ENCODE measurements at regions not wholly inside any gene's neighbourhood (a gene's known extent, or its start where the extent isn't known, plus 50 kb on each side); places are given as distances from the start of the nearest gene placed in this dataset.
"Not testable (repeated sequence)": the region's sequence is repeated elsewhere in the genome, so short reads cannot be mapped to it uniquely, and the experiment has no call there.

GRCh38 chr15:29648415-29648814 is 173.9 kb downstream of the TJP1 start:
- DNase-seq (ENCODE audit: low read depth in 6 of 9, low spot score in 9 of 9) = not testable (repeated sequence)

GRCh38 chr15:29645841-29646240 is 176.4 kb downstream of the TJP1 start:
- no peak overlapping the region for H3K27ac ChIP-seq (ENCODE audit: low read depth in 1 of 2, low read length in 1 of 2)
- 96% methylated on average over 3 of the region's 3 CpGs for WGBS

More at GRCh38 chr15:29648415-29648814, 173.9 kb downstream of the TJP1 start:
- H3K4me3 ChIP-seq (ENCODE audit: low read length in 2 of 2); H3K36me3 ChIP-seq (ENCODE audit: control insufficient read depth in 2 of 2, insufficient read depth in 2 of 2, low read length in 1 of 2); H3K27me3 ChIP-seq (ENCODE audit: control insufficient read depth in 2 of 2, insufficient read depth in 1 of 2, low read length in 1 of 2); H3K4me1 ChIP-seq (ENCODE audit: control insufficient read depth in 2 of 2, insufficient read depth in 2 of 2, low read length in 2 of 2); H3K27ac ChIP-seq (ENCODE audit: low read depth in 1 of 2, low read length in 1 of 2): not testable (repeated sequence)
- peaks cover 2 to 13% of the 10 kb centered on the region in 2 donors for H3K9me3 ChIP-seq (ENCODE audit: control insufficient read depth in 2 of 2, insufficient read depth in 1 of 2, low read length in 1 of 2)
- WGBS = 94% methylated on average over 5 of the region's 5 CpGs

GRCh38 chr15:29644361-29644760 is 177.9 kb downstream of the TJP1 start:
- not testable (repeated sequence) for H3K9me3 ChIP-seq (ENCODE audit: control insufficient read depth in 2 of 2, insufficient read depth in 1 of 2, low read length in 1 of 2); H3K4me3 ChIP-seq (ENCODE audit: low read length in 2 of 2); H3K36me3 ChIP-seq (ENCODE audit: control insufficient read depth in 2 of 2, insufficient read depth in 2 of 2, low read length in 1 of 2); H3K27me3 ChIP-seq (ENCODE audit: control insufficient read depth in 2 of 2, insufficient read depth in 1 of 2, low read length in 1 of 2); H3K4me1 ChIP-seq (ENCODE audit: control insufficient read depth in 2 of 2, insufficient read depth in 2 of 2, low read length in 2 of 2); H3K27ac ChIP-seq (ENCODE audit: low read depth in 1 of 2, low read length in 1 of 2); DNase-seq (ENCODE audit: low read depth in 6 of 9, low spot score in 9 of 9)
- 90% methylated on average over 12 of the region's 12 CpGs for WGBS

More at GRCh38 chr15:29645841-29646240, 176.4 kb downstream of the TJP1 start:
- H3K4me1 ChIP-seq (ENCODE audit: control insufficient read depth in 2 of 2, insufficient read depth in 2 of 2, low read length in 2 of 2) = no peaks in the 10 kb centered on the region
- H3K9me3 ChIP-seq (ENCODE audit: control insufficient read depth in 2 of 2, insufficient read depth in 1 of 2, low read length in 1 of 2) = no peaks in the 10 kb centered on the region
- H3K4me3 ChIP-seq (ENCODE audit: low read length in 2 of 2) = no peak overlapping the region
- no peaks in the 10 kb centered on the region for H3K27me3 ChIP-seq (ENCODE audit: control insufficient read depth in 2 of 2, insufficient read depth in 1 of 2, low read length in 1 of 2)
- DNase-seq (ENCODE audit: low read depth in 6 of 9, low spot score in 9 of 9) = no peak
- H3K36me3 ChIP-seq (ENCODE audit: control insufficient read depth in 2 of 2, insufficient read depth in 2 of 2, low read length in 1 of 2) = no peaks in the 10 kb centered on the region

- Histone ChIP-seq H3K27me3 (ENCODE audit: control insufficient read depth in 2 of 2, insufficient read depth in 1 of 2, low read length in 1 of 2) (no peaks in the 10 kb centered on the region), H3K4me3 (ENCODE audit: low read length in 2 of 2) (no peak overlapping the region), H3K4me1 (ENCODE audit: control insufficient read depth in 2 of 2, insufficient read depth in 2 of 2, low read length in 2 of 2) (no peaks in the 10 kb centered on the region), H3K36me3 (ENCODE audit: control insufficient read depth in 2 of 2, insufficient read depth in 2 of 2, low read length in 1 of 2) (no peaks in the 10 kb centered on the region), H3K27ac (ENCODE audit: low read depth in 1 of 2, low read length in 1 of 2) (no peak overlapping the region), H3K9me3 (ENCODE audit: control insufficient read depth in 2 of 2, insufficient read depth in 1 of 2, low read length in 1 of 2) (no peaks in the 10 kb centered on the region)
- 89% methylated on average over 4 of the region's 4 CpGs for WGBS
- no peak for DNase-seq (ENCODE audit: low read depth in 6 of 9, low spot score in 9 of 9)
Measured at GRCh38 chr15:29638781-29639180, 183.5 kb downstream of the TJP1 start.

GRCh38 chr15:29638011-29638410 is 184.3 kb downstream of the TJP1 start:
- Histone ChIP-seq H3K27ac (ENCODE audit: low read depth in 1 of 2, low read length in 1 of 2) (no peak overlapping the region), H3K36me3 (ENCODE audit: control insufficient read depth in 2 of 2, insufficient read depth in 2 of 2, low read length in 1 of 2) (no peaks in the 10 kb centered on the region), H3K4me3 (ENCODE audit: low read length in 2 of 2) (no peak overlapping the region), H3K27me3 (ENCODE audit: control insufficient read depth in 2 of 2, insufficient read depth in 1 of 2, low read length in 1 of 2) (no peaks in the 10 kb centered on the region), H3K4me1 (ENCODE audit: control insufficient read depth in 2 of 2, insufficient read depth in 2 of 2, low read length in 2 of 2) (no peaks in the 10 kb centered on the region), H3K9me3 (ENCODE audit: control insufficient read depth in 2 of 2, insufficient read depth in 1 of 2, low read length in 1 of 2) (no peaks in the 10 kb centered on the region)
- whole genome bisulfite sequencing = 84% methylated on average over 3 of the region's 3 CpGs
- DNase-seq (ENCODE audit: low read depth in 6 of 9, low spot score in 9 of 9) = no peak

GRCh38 chr15:29637555-29637954 is 184.7 kb downstream of the TJP1 start:
- WGBS = 59% methylated on average over 7 of the region's 7 CpGs
- H3K36me3 ChIP-seq (ENCODE audit: control insufficient read depth in 2 of 2, insufficient read depth in 2 of 2, low read length in 1 of 2) = no peaks in the 10 kb centered on the region
- no peak overlapping the region for H3K27ac ChIP-seq (ENCODE audit: low read depth in 1 of 2, low read length in 1 of 2)
- DNase-seq (ENCODE audit: low read depth in 6 of 9, low spot score in 9 of 9) = no peak
- no peaks in the 10 kb centered on the region for H3K9me3 ChIP-seq (ENCODE audit: control insufficient read depth in 2 of 2, insufficient read depth in 1 of 2, low read length in 1 of 2)
- no peaks in the 10 kb centered on the region for H3K4me1 ChIP-seq (ENCODE audit: control insufficient read depth in 2 of 2, insufficient read depth in 2 of 2, low read length in 2 of 2)
- no peaks in the 10 kb centered on the region for H3K27me3 ChIP-seq (ENCODE audit: control insufficient read depth in 2 of 2, insufficient read depth in 1 of 2, low read length in 1 of 2)
- no peak overlapping the region for H3K4me3 ChIP-seq (ENCODE audit: low read length in 2 of 2)

GRCh38 chr15:29636921-29637320 is 185.3 kb downstream of the TJP1 start:
- Histone ChIP-seq H3K27me3 (ENCODE audit: control insufficient read depth in 2 of 2, insufficient read depth in 1 of 2, low read length in 1 of 2) (no peaks in the 10 kb centered on the region), H3K27ac (ENCODE audit: low read depth in 1 of 2, low read length in 1 of 2) (no peak overlapping the region), H3K4me1 (ENCODE audit: control insufficient read depth in 2 of 2, insufficient read depth in 2 of 2, low read length in 2 of 2) (no peaks in the 10 kb centered on the region), H3K4me3 (ENCODE audit: low read length in 2 of 2) (no peak overlapping the region), H3K36me3 (ENCODE audit: control insufficient read depth in 2 of 2, insufficient read depth in 2 of 2, low read length in 1 of 2) (no peaks in the 10 kb centered on the region), H3K9me3 (ENCODE audit: control insufficient read depth in 2 of 2, insufficient read depth in 1 of 2, low read length in 1 of 2) (no peaks in the 10 kb centered on the region)
- DNase-seq (ENCODE audit: low read depth in 6 of 9, low spot score in 9 of 9) = no peak

GRCh38 chr15:29636140-29636539 is 186.1 kb downstream of the TJP1 start:
- DNase-seq (ENCODE audit: low read depth in 6 of 9, low spot score in 9 of 9) = no peak
- Histone ChIP-seq H3K36me3 (ENCODE audit: control insufficient read depth in 2 of 2, insufficient read depth in 2 of 2, low read length in 1 of 2) (no peaks in the 10 kb centered on the region), H3K9me3 (ENCODE audit: control insufficient read depth in 2 of 2, insufficient read depth in 1 of 2, low read length in 1 of 2) (no peaks in the 10 kb centered on the region), H3K27ac (ENCODE audit: low read depth in 1 of 2, low read length in 1 of 2) (no peak overlapping the region), H3K27me3 (ENCODE audit: control insufficient read depth in 2 of 2, insufficient read depth in 1 of 2, low read length in 1 of 2) (no peaks in the 10 kb centered on the region), H3K4me1 (ENCODE audit: control insufficient read depth in 2 of 2, insufficient read depth in 2 of 2, low read length in 2 of 2) (no peaks in the 10 kb centered on the region), H3K4me3 (ENCODE audit: low read length in 2 of 2) (no peak overlapping the region)
- WGBS = 92% methylated on average over 13 of the region's 13 CpGs

GRCh38 chr15:29635513-29636098 is 186.7 kb downstream of the TJP1 start:
- H3K4me3 ChIP-seq (ENCODE audit: low read length in 2 of 2) = no peak overlapping the region
- 89% methylated on average over 9 of the region's 9 CpGs for WGBS
- H3K27ac ChIP-seq (ENCODE audit: low read depth in 1 of 2, low read length in 1 of 2) = no peak overlapping the region
- H3K4me1 ChIP-seq (ENCODE audit: control insufficient read depth in 2 of 2, insufficient read depth in 2 of 2, low read length in 2 of 2) = no peaks in the 10 kb centered on the region
- no peaks in the 10 kb centered on the region for H3K27me3 ChIP-seq (ENCODE audit: control insufficient read depth in 2 of 2, insufficient read depth in 1 of 2, low read length in 1 of 2)
- H3K9me3 ChIP-seq (ENCODE audit: control insufficient read depth in 2 of 2, insufficient read depth in 1 of 2, low read length in 1 of 2) = no peaks in the 10 kb centered on the region
- DNase-seq (ENCODE audit: low read depth in 6 of 9, low spot score in 9 of 9) = no peak
- no peaks in the 10 kb centered on the region for H3K36me3 ChIP-seq (ENCODE audit: control insufficient read depth in 2 of 2, insufficient read depth in 2 of 2, low read length in 1 of 2)

GRCh38 chr15:29633971-29634370 is 188.3 kb downstream of the TJP1 start:
- 94% methylated on average over 7 of the region's 7 CpGs for WGBS
- no peaks in the 10 kb centered on the region for H3K9me3 ChIP-seq (ENCODE audit: control insufficient read depth in 2 of 2, insufficient read depth in 1 of 2, low read length in 1 of 2)
- H3K36me3 ChIP-seq (ENCODE audit: control insufficient read depth in 2 of 2, insufficient read depth in 2 of 2, low read length in 1 of 2) = no peaks in the 10 kb centered on the region
- no peak overlapping the region for H3K4me3 ChIP-seq (ENCODE audit: low read length in 2 of 2)
- no peak overlapping the region for H3K27ac ChIP-seq (ENCODE audit: low read depth in 1 of 2, low read length in 1 of 2)
- no peak for DNase-seq (ENCODE audit: low read depth in 6 of 9, low spot score in 9 of 9)
- H3K27me3 ChIP-seq (ENCODE audit: control insufficient read depth in 2 of 2, insufficient read depth in 1 of 2, low read length in 1 of 2) = no peaks in the 10 kb centered on the region
- no peaks in the 10 kb centered on the region for H3K4me1 ChIP-seq (ENCODE audit: control insufficient read depth in 2 of 2, insufficient read depth in 2 of 2, low read length in 2 of 2)

Data from thymus (tissue), 11 donors.